HCT116 (cell line): ENCODE measurements at regions not wholly inside any gene's neighbourhood (a gene's known extent, or its start where the extent isn't known, plus 50 kb on each side); places are given as distances from the start of the nearest gene placed in this dataset.

Source experiments
- ATAC-seq: fragments of 200-7000 bp; cut with Tn5 transposase; 2 replicates; pipeline ENCODE4 v1.9.1; 2020; ENCODE audit warnings: mild to moderate bottlenecking, moderate library complexity
- BruUV-seq: library from RNA; stranded (reverse); fragments of 400-500 nt; replicated peaks from 2 replicates; lab custom pipeline; 2021; lab: Mats Ljungman, UMichigan
- CTCF ChIA-PET: fragments of 300-600 bp; sonication (Branson Sonifier 250); formaldehyde crosslinking; loops from one replicate; lab custom pipeline; 2021; ENCODE audit warnings: antibody characterized with exemption; lab: Charles Lee
- POLR2A ChIA-PET: fragments of 300-600, 350-600 bp; sonication (Branson Sonifier 250); formaldehyde crosslinking; loops from one replicate; lab custom pipeline; 2021; ENCODE audit warnings: antibody characterized with exemption; lab: Charles Lee
- RAD21 ChIA-PET, 2 experiments: fragments of 300-600 bp; sonication (Branson Sonifier 250); formaldehyde crosslinking; loops; one replicate each; lab custom pipeline; 2023; ENCODE audit warnings: low total read pairs in 2 of 2; ENCODE audit not compliant: uncharacterized antibody in 2 of 2, unreplicated experiment in 2 of 2, low non-redundant PET in 1 of 2; lab: Charles Lee
- DNase-seq: peaks from one replicate; pipeline ENCODE4 v3.0.0-alpha.2; 2010; ENCODE audit warnings: low read depth, low spot score
- H2AFZ ChIP-seq: fragments of 200-600 bp; shearing (Covaris generic), sonication (generic); 2 replicates; pipeline ENCODE4 v1.6.1; 2017; ENCODE audit warnings: low read depth, mixed run types, mixed read lengths, antibody characterized with exemption, low read length; ENCODE audit not compliant: poor library complexity, severe bottlenecking
- H3K27ac ChIP-seq: 2 replicates; pipeline ENCODE4 v1.5.1; 2012; ENCODE audit warnings: low read depth, low read length
- H3K27me3 ChIP-seq: fragments of 200-600 bp; sonication (generic); 2 replicates; pipeline ENCODE4 v1.6.1; 2016; ENCODE audit warnings: mixed run types, low read length, mixed read lengths; ENCODE audit not compliant: insufficient read depth
- H3K36me3 ChIP-seq, 2 experiments: fragments of 200-500 bp in 1 of 2; fragments of 200-600 bp in 1 of 2; sonication (Bioruptor generic) in 1 of 2; sonication (generic) in 1 of 2; 2 replicates each; pipeline versions ENCODE4 v1.5.1 to v1.6.1; 2014 to 2016; ENCODE audit warnings: low read length in 2 of 2, inconsistent platforms in 1 of 2, mixed read lengths in 1 of 2, mixed run types in 1 of 2; ENCODE audit not compliant: insufficient read depth in 2 of 2, control insufficient read depth in 1 of 2
- H3K4me1 ChIP-seq, 2 experiments: fragments of 200-600 bp in 1 of 2; sonication (generic) in 1 of 2; 2 replicates each; pipeline versions ENCODE4 v1.5.1 to v1.6.1; 2012 to 2017; ENCODE audit warnings: low read length in 2 of 2, inconsistent platforms in 1 of 2, mild to moderate bottlenecking in 1 of 2, mixed read lengths in 1 of 2, mixed run types in 1 of 2, moderate library complexity in 1 of 2; ENCODE audit not compliant: insufficient read depth in 2 of 2, control insufficient read depth in 1 of 2
- H3K4me2 ChIP-seq: fragments of 200-600 bp; sonication (generic); 2 replicates; pipeline ENCODE4 v1.6.1; 2017; ENCODE audit warnings: mixed run types, low read length, mixed read lengths
- H3K4me3 ChIP-seq, 2 experiments: fragments of 200-600 bp in 1 of 2; sonication (generic) in 1 of 2; replicated peaks in 1 of 2; 2 replicates each; pipeline ENCODE4 v1.5.1; 2011 to 2016; ENCODE audit warnings: low read length in 2 of 2, control low read depth in 1 of 2, low read depth in 1 of 2, mild to moderate bottlenecking in 1 of 2, mixed read lengths in 1 of 2, mixed run types in 1 of 2
- H3K79me2 ChIP-seq: fragments of 200-600 bp; sonication (generic); 2 replicates; pipeline ENCODE4 v1.6.1; 2017; ENCODE audit warnings: mild to moderate bottlenecking, mixed run types, low read length, moderate library complexity, mixed read lengths; ENCODE audit not compliant: insufficient read depth
- H3K9ac ChIP-seq: fragments of 200-600 bp; sonication (generic); 2 replicates; pipeline ENCODE4 v1.6.1; 2016; ENCODE audit warnings: low read length, mixed read lengths
- H3K9me2 ChIP-seq: fragments of 200-600 bp; sonication (generic), shearing (Covaris generic); 2 replicates; pipeline ENCODE4 v1.6.1; 2017; ENCODE audit warnings: mixed run types, mild to moderate bottlenecking, moderate library complexity; ENCODE audit not compliant: insufficient read depth
- H3K9me3 ChIP-seq, 2 experiments: fragments of 200-500 bp in 1 of 2; fragments of 200-600 bp in 1 of 2; sonication (Bioruptor generic) in 1 of 2; sonication (generic) in 1 of 2; 2 replicates each; pipeline ENCODE4 v1.6.1; 2014 to 2017; ENCODE audit warnings: low read length in 2 of 2, mixed read lengths in 2 of 2, inconsistent platforms in 1 of 2, low read depth in 1 of 2, mild to moderate bottlenecking in 1 of 2, mixed run types in 1 of 2, moderate library complexity in 1 of 2; ENCODE audit not compliant: control insufficient read depth in 1 of 2, insufficient read depth in 1 of 2
- H4K20me1 ChIP-seq: fragments of 200-600 bp; sonication (generic), shearing (Covaris generic); 2 replicates; pipeline ENCODE4 v1.6.1; 2017; ENCODE audit warnings: mixed run types, mild to moderate bottlenecking, moderate library complexity; ENCODE audit not compliant: insufficient read depth
- CBX3 ChIP-seq: IDR thresholded peaks from 2 replicates; pipeline ENCODE4 v1.6.1; 2012; ENCODE audit warnings: low read depth
- CEBPB ChIP-seq: IDR thresholded peaks from 2 replicates; pipeline ENCODE4 v1.6.1; 2012; ENCODE audit warnings: low read depth
- EGR1 ChIP-seq: IDR thresholded peaks from 2 replicates; pipeline ENCODE4 v1.6.1; 2012; ENCODE audit warnings: low read depth
- EZH2 ChIP-seq: fragments of 200-600 bp; sonication (generic); IDR thresholded peaks from 2 replicates; pipeline ENCODE4 v1.6.1; 2017; ENCODE audit warnings: antibody characterized with exemption, mixed run types
- EZH2phosphoT487 ChIP-seq: fragments of 200-600 bp; IDR thresholded peaks from 2 replicates; pipeline ENCODE4 v1.6.1; 2018; ENCODE audit warnings: antibody characterized with exemption, borderline replicate concordance
- POLR2AphosphoS5 ChIP-seq: IDR thresholded peaks from 2 replicates; pipeline ENCODE4 v1.6.1; 2011; ENCODE audit warnings: mild to moderate bottlenecking, low read depth, low read length, moderate library complexity
- SIN3A ChIP-seq: IDR thresholded peaks from 2 replicates; pipeline ENCODE4 v1.6.1; 2012; ENCODE audit warnings: low read depth
- SP1 ChIP-seq: IDR thresholded peaks from 2 replicates; pipeline ENCODE4 v1.6.1; 2012; ENCODE audit warnings: low read depth
- SRF ChIP-seq: IDR thresholded peaks from 2 replicates; pipeline ENCODE4 v1.6.1; 2012; ENCODE audit warnings: low read depth
- TCF7L2 ChIP-seq: IDR thresholded peaks from 2 replicates; pipeline ENCODE4 v1.7.0; 2011; ENCODE audit warnings: borderline replicate concordance, inconsistent platforms; ENCODE audit not compliant: insufficient read depth, insufficient read length; ENCODE audit errors: extremely low read depth
- ZFX ChIP-seq: fragments of 450-650 bp; IDR thresholded peaks from 2 replicates; pipeline ENCODE4 v1.6.1; 2017
- intact Hi-C: fragments of 100-400 bp; cut with micrococcal nuclease; formaldehyde crosslinking; loops from 2 replicates; pipeline ENCODE4 v1.10.0; 2022
- TF ChIP-seq, protein P1 (sequence below): IDR thresholded peaks from 2 replicates; pipeline ENCODE4 v1.6.1; 2012
- TF ChIP-seq, protein P2 (sequence below): IDR thresholded peaks from 2 replicates; pipeline ENCODE4 v1.6.1; 2012

- TF ChIP-seq TCF7L2 (no peak), CEBPB (no peak), EZH2phosphoT487 (no peak), SIN3A (no peak), EGR1 (no peak)
These were observed 269.2 kb downstream of the CBLL2 start (continued) for GRCh38 chrX:22541926-22542325.

GRCh38 chrX:22542641-22543040 is 269.9 kb downstream of the CBLL2 start:
- Histone ChIP-seq H3K27me3 (no peaks in the 10 kb centered on the region), H3K79me2 (no peaks in the 10 kb centered on the region), H3K4me1 (no peaks in the 10 kb centered on the region), H3K4me2 (no peak overlapping the region), H3K36me3 (no peaks in the 10 kb centered on the region)
- BruUV-seq: no TSS peak
- RAD21 ChIA-PET: no interaction called here
- ATAC-seq: no peak
- CTCF ChIA-PET: no interaction called here
- TF ChIP-seq, protein P1, sequence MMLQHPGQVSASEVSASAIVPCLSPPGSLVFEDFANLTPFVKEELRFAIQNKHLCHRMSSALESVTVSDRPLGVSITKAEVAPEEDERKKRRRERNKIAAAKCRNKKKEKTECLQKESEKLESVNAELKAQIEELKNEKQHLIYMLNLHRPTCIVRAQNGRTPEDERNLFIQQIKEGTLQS: no peak
- no peak for TF ChIP-seq POLR2AphosphoS5
- TF ChIP-seq, all 23 proteins: peak for 0
- H2AFZ ChIP-seq: no peak overlapping the region
- H4K20me1 ChIP-seq: no peaks in the 10 kb centered on the region
- no peak overlapping the region for H3K27ac ChIP-seq
- no peak overlapping the region for H3K4me3 ChIP-seq
- H3K9me2 ChIP-seq: no peaks in the 10 kb centered on the region
- POLR2A ChIA-PET: no interaction called here
- no peak overlapping the region for H3K9ac ChIP-seq
- intact Hi-C loops: no loop called here
- no peak for DNase-seq
- H3K9me3 ChIP-seq: no peaks in the 10 kb centered on the region

DNA sequence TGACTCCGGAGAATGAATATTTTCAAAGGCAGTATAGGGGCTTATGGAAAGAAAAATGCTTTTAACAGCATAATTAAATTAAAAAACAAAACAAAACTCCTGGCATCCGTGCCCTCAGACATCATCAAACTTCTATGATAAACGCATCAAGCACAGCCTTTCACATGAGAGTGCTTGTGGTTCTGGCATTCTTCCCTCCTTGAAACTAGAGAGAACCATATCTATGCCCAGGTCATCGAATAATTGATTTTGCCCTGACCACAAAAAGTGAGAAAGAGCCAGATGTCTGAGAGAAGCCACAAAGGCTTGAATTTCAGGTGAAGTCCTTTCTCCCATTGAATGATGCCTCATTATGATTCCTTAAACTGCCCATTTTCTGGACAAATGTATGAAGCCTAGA is 286.8 kb downstream of the CBLL2 start:
- ChIA-PET CTCF (no interaction called here), POLR2A (no interaction called here), RAD21 (no interaction called here)
- H3K36me3 ChIP-seq: no peaks in the 10 kb centered on the region
- H3K27ac ChIP-seq: no peak overlapping the region
- H3K4me3 ChIP-seq: no peak overlapping the region
- TF ChIP-seq EZH2: no peak
- TF ChIP-seq, protein P2, sequence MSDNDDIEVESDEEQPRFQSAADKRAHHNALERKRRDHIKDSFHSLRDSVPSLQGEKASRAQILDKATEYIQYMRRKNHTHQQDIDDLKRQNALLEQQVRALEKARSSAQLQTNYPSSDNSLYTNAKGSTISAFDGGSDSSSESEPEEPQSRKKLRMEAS: no peak
- no peak for TF ChIP-seq SP1
- no peak for TF ChIP-seq ZFX
- no peak for TF ChIP-seq CBX3
- no peak for TF ChIP-seq SRF
- no peak overlapping the region for H3K4me2 ChIP-seq
- intact Hi-C loops: no loop called here
- H3K4me1 ChIP-seq: no peaks in the 10 kb centered on the region
- no peak for ATAC-seq
- no peak for DNase-seq
- no peaks in the 10 kb centered on the region for H3K9me3 ChIP-seq
- BruUV-seq: no TSS peak
- H2AFZ ChIP-seq: no peak overlapping the region
- no peaks in the 10 kb centered on the region for H3K27me3 ChIP-seq
- H3K9me2 ChIP-seq: no peaks in the 10 kb centered on the region
- H3K9ac ChIP-seq: no peak overlapping the region
- H3K79me2 ChIP-seq: no peaks in the 10 kb centered on the region
- H4K20me1 ChIP-seq: no peaks in the 10 kb centered on the region
